ENCODE measurements at regions not wholly inside any gene's neighbourhood (a gene's known extent, or its start where the extent isn't known, plus 50 kb on each side); places are given as distances from the start of the nearest gene placed in this dataset.
"Not testable (repeated sequence)": the region's sequence is repeated elsewhere in the genome, so short reads cannot be mapped to it uniquely, and the experiment has no call there.

- ATAC-seq (replicated peaks) (no peak), DNase-seq (no peak)
- Mint-ChIP-seq H3K27me3 (peaks cover 20 to 21% of the 10 kb centered on the region in 2 donors), H3K4me1 (ENCODE audit: low read depth in 2 of 2) (no peaks in the 10 kb centered on the region), H3K27ac (no peak overlapping the region), H3K36me3 (ENCODE audit: insufficient read depth) (no peaks in the 10 kb centered on the region), H3K4me3 (no peak overlapping the region), H3K9me3 (no peaks in the 10 kb centered on the region)
These were observed 92.9 kb downstream of the GPR139 start for GRCh38 chr16:19980632-19981265.

GRCh38 chr16:19979638-19980037 is 94.1 kb downstream of the GPR139 start:
- Mint-ChIP-seq H3K27ac (no peak overlapping the region), H3K4me3 (no peak overlapping the region), H3K27me3 (peaks cover 20 to 21% of the 10 kb centered on the region in 2 donors), H3K9me3 (no peaks in the 10 kb centered on the region), H3K4me1 (ENCODE audit: low read depth in 2 of 2) (no peaks in the 10 kb centered on the region), H3K36me3 (ENCODE audit: insufficient read depth) (no peaks in the 10 kb centered on the region)
- no peak for DNase-seq
- no peak for ATAC-seq (replicated peaks)

DNA sequence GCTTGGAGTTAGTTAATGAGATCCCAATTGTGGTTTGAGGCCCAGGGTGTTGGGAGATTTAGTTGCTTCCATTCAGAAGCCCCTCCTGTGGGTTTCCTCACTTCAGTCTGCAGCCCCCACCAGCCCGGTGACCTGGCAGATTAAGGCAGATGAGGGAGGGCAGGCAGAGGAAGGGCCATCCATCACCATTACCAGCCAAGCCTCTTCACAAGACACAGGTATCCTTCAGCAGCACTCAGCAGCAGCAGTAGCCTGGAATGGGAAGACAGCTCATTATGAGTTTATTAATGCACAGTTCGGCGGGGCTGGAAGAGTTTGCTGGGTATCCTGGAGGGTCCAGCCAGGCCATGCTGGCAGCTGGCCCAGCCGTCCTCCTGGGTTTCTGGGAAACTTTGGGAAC is 90.0 kb upstream of the GPRC5B start:
- no peaks in the 10 kb centered on the region for H3K9me3 Mint-ChIP-seq
- H3K27me3 Mint-ChIP-seq = peaks cover 19 to 28% of the 10 kb centered on the region in 2 donors
- H3K4me3 Mint-ChIP-seq = no peak overlapping the region
- ATAC-seq (replicated peaks) (no peak), DNase-seq (no peak)
- H3K4me1 Mint-ChIP-seq (ENCODE audit: low read depth in 2 of 2) = no peaks in the 10 kb centered on the region
- H3K27ac Mint-ChIP-seq = no peak overlapping the region
- no peaks in the 10 kb centered on the region for H3K36me3 Mint-ChIP-seq (ENCODE audit: insufficient read depth)

DNA sequence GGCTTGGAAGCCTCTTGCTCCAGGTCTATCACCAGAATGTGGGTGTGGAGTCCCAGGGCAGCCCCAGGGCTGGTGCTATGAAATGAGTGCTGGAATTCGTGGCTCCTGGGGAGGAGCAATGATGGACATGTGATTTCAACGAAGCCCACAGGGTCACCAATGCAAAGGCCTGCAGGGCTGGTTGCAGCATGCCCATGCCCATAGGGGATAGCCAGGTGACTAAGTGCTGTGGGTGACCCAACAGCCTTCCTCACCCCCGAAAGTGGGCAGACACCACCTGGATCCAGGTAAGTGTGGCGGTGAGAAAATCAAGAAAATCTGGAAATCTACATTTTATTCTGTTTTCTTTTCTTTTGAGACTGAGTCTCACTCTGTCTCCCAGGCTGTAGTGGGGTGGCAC is 87.5 kb upstream of the GPRC5B start:
- Mint-ChIP-seq H3K27me3 (peaks cover 11 to 16% of the 10 kb centered on the region in 2 donors), H3K4me1 (ENCODE audit: low read depth in 2 of 2) (no peaks in the 10 kb centered on the region), H3K27ac (no peak overlapping the region), H3K4me3 (no peak overlapping the region), H3K36me3 (ENCODE audit: insufficient read depth) (no peaks in the 10 kb centered on the region), H3K9me3 (no peaks in the 10 kb centered on the region)
- no peak for DNase-seq
- no peak for ATAC-seq (replicated peaks)

GRCh38 chr16:19968891-19969683 is 84.4 kb upstream of the GPRC5B start:
- Mint-ChIP-seq H3K4me3 (no peak overlapping the region), H3K9me3 (no peaks in the 10 kb centered on the region), H3K27me3 (peaks cover 17 to 22% of the 10 kb centered on the region in 2 donors), H3K36me3 (ENCODE audit: insufficient read depth) (no peaks in the 10 kb centered on the region), H3K27ac (no peak overlapping the region), H3K4me1 (ENCODE audit: low read depth in 2 of 2) (no peaks in the 10 kb centered on the region)
- ATAC-seq (replicated peaks) (no peak), DNase-seq (no peak)

- H3K27me3 Mint-ChIP-seq = peaks cover 17 to 22% of the 10 kb centered on the region in 2 donors
- H3K9me3 Mint-ChIP-seq = no peaks in the 10 kb centered on the region
- H3K4me1 Mint-ChIP-seq (ENCODE audit: low read depth in 2 of 2) = no peaks in the 10 kb centered on the region
- DNase-seq (no peak), ATAC-seq (replicated peaks) (no peak)
- H3K27ac Mint-ChIP-seq = no peak overlapping the region
- H3K4me3 Mint-ChIP-seq = no peak overlapping the region
- H3K36me3 Mint-ChIP-seq (ENCODE audit: insufficient read depth) = no peaks in the 10 kb centered on the region
These were observed 83.3 kb upstream of the GPRC5B start for GRCh38 chr16:19967963-19968362.

- no peak overlapping the region for H3K27ac Mint-ChIP-seq
- H3K4me1 Mint-ChIP-seq (ENCODE audit: low read depth in 2 of 2) = no peaks in the 10 kb centered on the region
- H3K4me3 Mint-ChIP-seq = no peak overlapping the region
- no peaks in the 10 kb centered on the region for H3K36me3 Mint-ChIP-seq (ENCODE audit: insufficient read depth)
- H3K27me3 Mint-ChIP-seq = peaks cover 17 to 22% of the 10 kb centered on the region in 2 donors
- no peak for ATAC-seq (replicated peaks)
- DNase-seq = no peak
- no peaks in the 10 kb centered on the region for H3K9me3 Mint-ChIP-seq
These were observed 82.9 kb upstream of the GPRC5B start for GRCh38 chr16:19967561-19967960.

GRCh38 chr16:19963301-19963700 is 78.7 kb upstream of the GPRC5B start:
- DNase-seq (no peak), ATAC-seq (replicated peaks) (no peak)
- Mint-ChIP-seq H3K4me1 (ENCODE audit: low read depth in 2 of 2) (no peaks in the 10 kb centered on the region), H3K36me3 (ENCODE audit: insufficient read depth) (no peaks in the 10 kb centered on the region), H3K27me3 (peaks cover 10 to 16% of the 10 kb centered on the region in 2 donors), H3K27ac (no peak overlapping the region), H3K4me3 (no peak overlapping the region), H3K9me3 (no peaks in the 10 kb centered on the region)

DNA sequence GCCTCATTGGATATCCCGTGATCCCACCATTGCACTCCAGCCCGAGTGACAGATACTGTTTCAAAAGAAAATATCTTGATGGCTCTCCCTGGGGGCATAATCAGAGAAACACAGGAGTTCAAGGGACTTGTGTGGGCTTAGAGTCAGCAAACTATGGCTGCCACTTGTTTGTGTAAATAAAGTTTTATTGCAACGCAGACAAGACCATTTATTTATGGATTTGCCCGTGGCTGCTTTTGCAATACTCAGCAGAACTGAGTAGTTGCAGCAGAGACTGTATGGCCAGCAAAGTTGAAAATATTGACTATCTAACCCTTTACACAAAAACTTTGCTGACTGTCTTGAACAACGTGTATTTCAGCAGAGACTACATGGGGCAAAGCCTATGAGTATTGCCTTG is 75.5 kb upstream of the GPRC5B start:
- no peak overlapping the region for H3K27ac Mint-ChIP-seq
- ATAC-seq (replicated peaks) = no peak

DNA sequence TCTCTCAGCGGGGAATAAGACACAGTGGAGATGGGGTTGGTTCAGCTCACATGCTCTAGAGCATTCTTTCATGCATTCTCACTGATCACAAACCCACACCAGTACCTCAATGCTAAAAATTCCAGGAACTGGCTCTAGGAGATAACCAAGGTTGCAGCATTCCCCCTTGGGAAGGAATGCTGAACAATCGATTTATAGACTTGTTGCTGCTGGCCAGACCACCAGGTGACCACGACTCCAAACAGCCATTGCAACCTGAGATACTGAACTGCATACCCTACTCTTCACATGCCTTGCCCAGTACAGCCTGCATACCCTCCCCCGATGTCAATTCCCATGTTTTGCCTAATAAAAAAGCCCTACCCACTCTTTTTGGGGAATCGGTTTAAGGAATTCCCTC is 75.1 kb upstream of the GPRC5B start:
- no peaks in the 10 kb centered on the region for H3K36me3 Mint-ChIP-seq (ENCODE audit: insufficient read depth)
- no peak overlapping the region for H3K27ac Mint-ChIP-seq
- DNase-seq (no peak), ATAC-seq (replicated peaks) (no peak)
- H3K9me3 Mint-ChIP-seq = no peaks in the 10 kb centered on the region
- no peaks in the 10 kb centered on the region for H3K4me1 Mint-ChIP-seq (ENCODE audit: low read depth in 2 of 2)
- no peak overlapping the region for H3K4me3 Mint-ChIP-seq
- H3K27me3 Mint-ChIP-seq = peaks cover 3 to 8% of the 10 kb centered on the region in 2 donors

More for the DNA sequence above, 75.5 kb upstream of the GPRC5B start:
- no peaks in the 10 kb centered on the region for H3K36me3 Mint-ChIP-seq (ENCODE audit: insufficient read depth)
- H3K4me1 Mint-ChIP-seq (ENCODE audit: low read depth in 2 of 2) = no peaks in the 10 kb centered on the region
- DNase-seq = no peak
- no peaks in the 10 kb centered on the region for H3K9me3 Mint-ChIP-seq
- H3K4me3 Mint-ChIP-seq = no peak overlapping the region
- H3K27me3 Mint-ChIP-seq = peaks cover 4 to 8% of the 10 kb centered on the region in 2 donors

DNA sequence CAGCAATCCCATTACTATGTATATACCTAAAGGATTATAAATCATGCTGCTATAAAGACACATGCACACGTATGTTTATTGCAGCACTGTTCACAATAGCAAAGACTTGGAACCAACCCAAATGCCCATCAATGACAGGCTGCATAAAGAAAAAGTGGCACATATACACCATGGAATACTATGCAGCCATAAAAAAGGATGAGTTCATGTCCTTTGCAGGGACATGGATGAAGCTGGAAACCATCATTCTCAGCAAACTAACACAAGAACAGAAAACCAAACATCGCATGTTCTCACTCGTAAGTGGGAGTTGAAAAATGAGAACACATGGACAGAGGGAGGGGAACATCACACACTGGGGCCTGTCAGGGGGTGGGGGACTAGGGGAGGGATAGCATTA is 71.2 kb upstream of the GPRC5B start:
- H3K27ac Mint-ChIP-seq; H3K4me3 Mint-ChIP-seq; H3K4me1 Mint-ChIP-seq (ENCODE audit: low read depth in 2 of 2); H3K36me3 Mint-ChIP-seq (ENCODE audit: insufficient read depth); DNase-seq; ATAC-seq (replicated peaks); H3K9me3 Mint-ChIP-seq: not testable (repeated sequence)
- peaks cover 6 to 15% of the 10 kb centered on the region in 2 donors for H3K27me3 Mint-ChIP-seq

DNA sequence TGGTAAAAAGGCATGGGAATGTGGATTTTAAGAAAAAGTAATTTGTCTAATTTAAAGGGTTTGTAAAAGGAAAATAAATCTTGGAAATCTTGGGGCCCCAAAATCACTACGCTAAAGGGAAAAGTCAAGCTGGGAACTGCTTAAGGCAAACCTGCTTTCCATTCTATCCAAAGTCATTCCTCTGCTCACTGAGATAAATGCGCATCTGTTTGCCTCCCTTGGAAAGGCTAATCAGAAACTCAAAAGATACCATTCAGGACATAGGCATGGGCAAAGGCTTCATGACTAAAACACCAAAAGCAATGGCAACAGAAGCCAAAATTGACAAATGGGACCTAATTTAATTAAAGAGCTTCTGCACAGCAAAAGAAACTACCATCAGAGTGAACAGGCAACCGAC is 70.4 kb upstream of the GPRC5B start:
- peaks cover 6 to 22% of the 10 kb centered on the region in 2 donors for H3K27me3 Mint-ChIP-seq
- H3K9me3 Mint-ChIP-seq; H3K4me1 Mint-ChIP-seq (ENCODE audit: low read depth in 2 of 2); ATAC-seq (replicated peaks); H3K4me3 Mint-ChIP-seq; DNase-seq; H3K36me3 Mint-ChIP-seq (ENCODE audit: insufficient read depth); H3K27ac Mint-ChIP-seq: not testable (repeated sequence)

GRCh38 chr16:19948186-19949104 is 63.8 kb upstream of the GPRC5B start:
- DNase-seq = no peak
- no peak overlapping the region for H3K4me3 Mint-ChIP-seq
- H3K9me3 Mint-ChIP-seq = no peaks in the 10 kb centered on the region
- ATAC-seq (replicated peaks) = no peak
- peaks cover 8% of the 10 kb centered on the region for H3K36me3 Mint-ChIP-seq (ENCODE audit: insufficient read depth)
- H3K4me1 Mint-ChIP-seq (ENCODE audit: low read depth in 2 of 2) = no peaks in the 10 kb centered on the region
- H3K27me3 Mint-ChIP-seq = peaks cover 20 to 53% of the 10 kb centered on the region in 2 donors
- no peak overlapping the region for H3K27ac Mint-ChIP-seq

Measured in effector memory CD8-positive, alpha-beta T cell (primary cell).